Keratinocyte (primary cell): ENCODE measurements at regions not wholly inside any gene's neighbourhood (a gene's known extent, or its start where the extent isn't known, plus 50 kb on each side); places are given as distances from the start of the nearest gene placed in this dataset.

ENCODE experiments used
- CTCF ChIP-seq, 3 experiments: IDR thresholded peaks in 1 of 3; conservative IDR thresholded peaks in 1 of 3; optimal IDR thresholded peaks in 1 of 3; 2 replicates in 2 of 3; 3 replicates in 1 of 3; pipeline versions ENCODE3 to v1.5.1; 2011; ENCODE audit warnings: low read length in 3 of 3, mild to moderate bottlenecking in 3 of 3, moderate library complexity in 2 of 3, control low read depth in 1 of 3, inconsistent platforms in 1 of 3; ENCODE audit not compliant: insufficient read depth in 2 of 3; ENCODE audit errors: extremely low read depth in 1 of 3
- EZH2 ChIP-seq: IDR thresholded peaks from one replicate; pipeline ENCODE4 v1.6.1; 2012; ENCODE audit warnings: inconsistent platforms, mild to moderate bottlenecking, low read length, moderate library complexity

- TF ChIP-seq EZH2 (no peak), CTCF (optimal IDR thresholded peaks at IDR 0.05 in 1 of 3, IDR thresholded peaks at IDR 0.05 in 1 of 3, conservative IDR thresholded peaks at IDR 0.05 in 1 of 3; ENCODE audit: extremely low read depth in 1 of 3, insufficient read depth in 2 of 3, low read length in 3 of 3) (no peak)
Observed at GRCh38 chr1:87169263-87169910, 159.3 kb upstream of the LMO4 start.
